Smooth muscle cell (in vitro differentiated cells): ENCODE measurements at regions not wholly inside any gene's neighbourhood (a gene's known extent, or its start where the extent isn't known, plus 50 kb on each side); places are given as distances from the start of the nearest gene placed in this dataset.

Source experiments
- DNase-seq: peaks from one replicate; lab custom pipeline; 2025; ENCODE audit not compliant: unreplicated experiment; lab: John Stamatoyannopoulos, UW
- H2AFZ ChIP-seq: fragments of 200-600 bp; sonication (generic); 2 replicates; pipeline ENCODE4 v1.6.0; 2016; ENCODE audit warnings: antibody characterized with exemption, low read depth, mild to moderate bottlenecking
- H3F3A ChIP-seq: fragments of 200-600 bp; sonication (generic); 2 replicates; pipeline ENCODE4 v1.6.0; 2017; ENCODE audit warnings: antibody characterized with exemption, low read depth
- H3K27ac ChIP-seq: fragments of 200-600 bp; sonication (generic); 2 replicates; pipeline ENCODE4 v1.5.1; 2016; ENCODE audit warnings: low read depth, mild to moderate bottlenecking
- H3K27me3 ChIP-seq: fragments of 200-600 bp; sonication (generic); 2 replicates; pipeline ENCODE4 v1.6.1; 2016; ENCODE audit warnings: low read depth, mild to moderate bottlenecking
- H3K36me3 ChIP-seq: fragments of 200-600 bp; sonication (generic); 2 replicates; pipeline ENCODE4 v1.5.1; 2016; ENCODE audit warnings: low read depth
- H3K4me1 ChIP-seq: fragments of 200-600 bp; sonication (generic); 2 replicates; pipeline ENCODE4 v1.5.1; 2016; ENCODE audit warnings: low read depth
- H3K4me2 ChIP-seq: fragments of 200-600 bp; sonication (generic); 2 replicates; pipeline ENCODE4 v1.6.0; 2016; ENCODE audit warnings: mild to moderate bottlenecking
- H3K4me3 ChIP-seq: fragments of 200-600 bp; sonication (generic); 2 replicates; pipeline ENCODE4 v1.5.1; 2016; ENCODE audit warnings: mild to moderate bottlenecking
- H3K79me2 ChIP-seq: fragments of 200-600 bp; sonication (generic); 2 replicates; pipeline ENCODE4 v1.6.0; 2016; ENCODE audit warnings: low read depth, mild to moderate bottlenecking
- H3K9ac ChIP-seq: fragments of 200-600 bp; sonication (generic); 2 replicates; pipeline ENCODE4 v1.6.0; 2016; ENCODE audit warnings: low read depth
- H3K9me3 ChIP-seq: fragments of 200-600 bp; sonication (generic); replicated peaks from 2 replicates; pipeline ENCODE4 v1.5.1; 2016; ENCODE audit warnings: low read depth
- H4K20me1 ChIP-seq: fragments of 200-600 bp; sonication (generic); 2 replicates; pipeline ENCODE4 v1.6.0; 2016; ENCODE audit warnings: low read depth
- WGBS: methylation state at CpG from one replicate; pipeline ENCODE4 v1.1.7; 2016; ENCODE audit warnings: low lambda C conversion rate; 5-methylcytosine and 5-hydroxymethylcytosine counted together
- TF ChIP-seq, protein P1 (sequence below): fragments of 200-600 bp; sonication (generic); IDR thresholded peaks from 2 replicates; pipeline ENCODE4 v1.5.1; 2017; ENCODE audit warnings: borderline replicate concordance, mild to moderate bottlenecking, antibody characterized with exemption; ENCODE audit not compliant: insufficient read depth, poor library complexity, severe bottlenecking

DNA sequence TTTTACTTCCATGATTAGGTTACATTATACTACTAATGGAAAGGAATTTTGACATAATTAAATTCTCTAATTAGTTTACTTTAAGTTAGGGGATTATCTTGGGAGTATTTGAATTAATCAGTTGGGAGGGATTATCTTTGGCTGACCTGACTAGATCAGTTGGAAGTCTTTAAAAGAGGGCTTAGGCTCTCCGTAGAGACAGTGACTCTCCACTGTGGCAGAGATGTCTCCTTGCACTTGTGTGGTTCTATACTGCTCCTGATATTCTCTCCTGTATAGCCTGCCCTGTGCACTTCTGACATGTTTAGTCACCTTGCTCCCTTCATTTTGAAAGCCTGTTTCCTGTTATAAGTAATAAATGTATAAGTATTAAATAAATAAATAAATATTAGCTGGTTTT, 1612.3 kb upstream of the PRR20A start:
- Histone ChIP-seq H3F3A (no peaks in the 10 kb centered on the region), H4K20me1 (no peaks in the 10 kb centered on the region), H3K9me3 (no peaks in the 10 kb centered on the region), H3K4me2 (no peak overlapping the region), H3K36me3 (no peaks in the 10 kb centered on the region), H3K79me2 (no peaks in the 10 kb centered on the region), H3K27me3 (no peaks in the 10 kb centered on the region), H3K27ac (no peak overlapping the region), H3K9ac (no peak overlapping the region), H3K4me1 (peaks cover 10% of the 10 kb centered on the region), H3K4me3 (no peak overlapping the region), H2AFZ (no peak overlapping the region)
- DNase-seq: no peak
- TF ChIP-seq, protein P1, sequence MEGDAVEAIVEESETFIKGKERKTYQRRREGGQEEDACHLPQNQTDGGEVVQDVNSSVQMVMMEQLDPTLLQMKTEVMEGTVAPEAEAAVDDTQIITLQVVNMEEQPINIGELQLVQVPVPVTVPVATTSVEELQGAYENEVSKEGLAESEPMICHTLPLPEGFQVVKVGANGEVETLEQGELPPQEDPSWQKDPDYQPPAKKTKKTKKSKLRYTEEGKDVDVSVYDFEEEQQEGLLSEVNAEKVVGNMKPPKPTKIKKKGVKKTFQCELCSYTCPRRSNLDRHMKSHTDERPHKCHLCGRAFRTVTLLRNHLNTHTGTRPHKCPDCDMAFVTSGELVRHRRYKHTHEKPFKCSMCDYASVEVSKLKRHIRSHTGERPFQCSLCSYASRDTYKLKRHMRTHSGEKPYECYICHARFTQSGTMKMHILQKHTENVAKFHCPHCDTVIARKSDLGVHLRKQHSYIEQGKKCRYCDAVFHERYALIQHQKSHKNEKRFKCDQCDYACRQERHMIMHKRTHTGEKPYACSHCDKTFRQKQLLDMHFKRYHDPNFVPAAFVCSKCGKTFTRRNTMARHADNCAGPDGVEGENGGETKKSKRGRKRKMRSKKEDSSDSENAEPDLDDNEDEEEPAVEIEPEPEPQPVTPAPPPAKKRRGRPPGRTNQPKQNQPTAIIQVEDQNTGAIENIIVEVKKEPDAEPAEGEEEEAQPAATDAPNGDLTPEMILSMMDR: no peak
- WGBS: 83% methylated on average over 1 of the region's 1 CpG

DNA sequence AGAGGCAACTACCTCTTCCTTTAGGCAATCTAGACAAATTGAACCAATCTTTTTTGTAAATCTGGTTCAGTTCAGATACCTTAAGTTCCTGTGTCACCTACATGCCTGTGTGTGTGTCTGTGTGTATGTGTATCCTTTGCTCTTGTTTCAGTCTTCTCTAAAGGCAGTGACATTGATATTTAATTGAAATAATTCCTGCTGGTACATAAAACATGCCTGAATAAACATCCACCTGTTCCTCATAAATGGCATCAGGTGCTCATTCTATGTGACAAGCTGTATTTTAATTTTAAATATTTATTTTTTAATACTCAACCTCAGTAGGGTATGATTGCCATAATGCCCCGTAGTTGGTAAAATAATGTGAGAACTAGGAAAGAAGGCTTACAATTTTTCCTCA, 1606.4 kb upstream of the PRR20A start:
- Histone ChIP-seq H3K9ac (no peak overlapping the region), H3K36me3 (no peaks in the 10 kb centered on the region), H3K27me3 (no peaks in the 10 kb centered on the region), H3K27ac (no peak overlapping the region), H3K4me2 (no peak overlapping the region), H3K4me1 (no peaks in the 10 kb centered on the region), H3K79me2 (no peaks in the 10 kb centered on the region), H2AFZ (no peak overlapping the region), H3K4me3 (no peak overlapping the region), H3K9me3 (no peaks in the 10 kb centered on the region), H4K20me1 (no peaks in the 10 kb centered on the region), H3F3A (no peaks in the 10 kb centered on the region)
- DNase-seq: no peak
- 97% methylated on average over 1 of the region's 1 CpG for WGBS
- TF ChIP-seq, protein P1: no peak

- Histone ChIP-seq H3K9me3 (no peaks in the 10 kb centered on the region), H3K4me3 (no peak overlapping the region), H3K27ac (no peak overlapping the region), H3K27me3 (no peaks in the 10 kb centered on the region), H3K4me2 (no peak overlapping the region), H3K36me3 (no peaks in the 10 kb centered on the region), H2AFZ (no peak overlapping the region), H3K79me2 (no peaks in the 10 kb centered on the region), H4K20me1 (no peaks in the 10 kb centered on the region), H3F3A (no peaks in the 10 kb centered on the region), H3K4me1 (no peaks in the 10 kb centered on the region), H3K9ac (no peak overlapping the region)
- WGBS: 89% methylated on average over 2 of the region's 2 CpGs
- no peak for DNase-seq
- TF ChIP-seq, protein P1: no peak
Measured at GRCh38 chr13:55538424-55538823, 1602.3 kb upstream of the PRR20A start.

GRCh38 chr13:55543053-55543452, 1597.7 kb upstream of the PRR20A start:
- H3K4me1 ChIP-seq: no peaks in the 10 kb centered on the region
- H3K4me3 ChIP-seq: no peak overlapping the region
- H3K27me3 ChIP-seq: no peaks in the 10 kb centered on the region
- H3K79me2 ChIP-seq: no peaks in the 10 kb centered on the region
- no peaks in the 10 kb centered on the region for H4K20me1 ChIP-seq
- H3K36me3 ChIP-seq: no peaks in the 10 kb centered on the region
- no peak overlapping the region for H3K4me2 ChIP-seq
- H3F3A ChIP-seq: no peaks in the 10 kb centered on the region
- TF ChIP-seq, protein P1: no peak
- H2AFZ ChIP-seq: no peak overlapping the region
- H3K9ac ChIP-seq: no peak overlapping the region
- no peaks in the 10 kb centered on the region for H3K9me3 ChIP-seq
- no peak for DNase-seq
- H3K27ac ChIP-seq: no peak overlapping the region
